Skeletal muscle tissue (tissue), 3 donors: ENCODE measurements at regions not wholly inside any gene's neighbourhood (a gene's known extent, or its start where the extent isn't known, plus 50 kb on each side); places are given as distances from the start of the nearest gene placed in this dataset.

Source experiments
- H3K27ac ChIP-seq: one replicate; pipeline ENCODE4 v1.7.0; 2013; ENCODE audit warnings: mild to moderate bottlenecking, low read depth, low read length, inconsistent platforms
- H3K27me3 ChIP-seq, 3 donors: one replicate each; pipeline ENCODE4 v1.7.0; 2013; ENCODE audit warnings: low read length in 3 of 3; ENCODE audit not compliant: control insufficient read depth in 3 of 3, insufficient read depth in 3 of 3
- H3K36me3 ChIP-seq, 3 donors: one replicate each; pipeline ENCODE4 v1.7.0; 2013; ENCODE audit warnings: low read length in 3 of 3; ENCODE audit not compliant: control insufficient read depth in 3 of 3, insufficient read depth in 3 of 3
- H3K4me1 ChIP-seq, 3 donors: one replicate each; pipeline ENCODE4 v1.7.0; 2013; ENCODE audit warnings: low read length in 3 of 3, mild to moderate bottlenecking in 3 of 3; ENCODE audit not compliant: control insufficient read depth in 3 of 3, insufficient read depth in 3 of 3
- H3K4me3 ChIP-seq, 3 donors: one replicate each; pipeline ENCODE4 v1.7.0; 2013; ENCODE audit warnings: low read length in 3 of 3
- H3K9ac ChIP-seq, 3 donors: one replicate each; pipeline ENCODE4 v1.7.0; 2013; ENCODE audit warnings: low read length in 3 of 3, mild to moderate bottlenecking in 3 of 3, moderate library complexity in 2 of 3, low read depth in 1 of 3
- H3K9me3 ChIP-seq, 3 donors: one replicate each; pipeline ENCODE4 v1.7.0; 2013; ENCODE audit warnings: low read length in 3 of 3; ENCODE audit not compliant: control insufficient read depth in 3 of 3
- donor health status: Osteomylitis.

- peaks cover 13 to 35% (median 26%) of the 10 kb centered on the region in 3 donors for H3K27me3 ChIP-seq
- H3K9ac ChIP-seq: no peak overlapping the region
Measured at GRCh38 chr1:30601316-30602085, 121.9 kb downstream of the MATN1 start.

GRCh38 chr1:30600706-30601105 is 122.7 kb downstream of the MATN1 start:
- no peak overlapping the region for H3K9ac ChIP-seq
- H3K9me3 ChIP-seq: no peaks in the 10 kb centered on the region
- H3K4me1 ChIP-seq: peaks cover 0 to 7% (median 7%) of the 10 kb centered on the region in 3 donors
- H3K27ac ChIP-seq: no peak overlapping the region
- H3K27me3 ChIP-seq: peaks cover 13 to 28% (median 23%) of the 10 kb centered on the region in 3 donors
- no peak overlapping the region for H3K4me3 ChIP-seq
- no peaks in the 10 kb centered on the region for H3K36me3 ChIP-seq

More at GRCh38 chr1:30601316-30602085, 121.9 kb downstream of the MATN1 start:
- H3K4me3 ChIP-seq: no peak overlapping the region
- H3K9me3 ChIP-seq: no peaks in the 10 kb centered on the region
- no peaks in the 10 kb centered on the region for H3K36me3 ChIP-seq
- H3K4me1 ChIP-seq: peaks cover 0 to 7% (median 7%) of the 10 kb centered on the region in 3 donors
- H3K27ac ChIP-seq: no peak overlapping the region

- H3K27me3 ChIP-seq: peaks cover 13 to 26% (median 22%) of the 10 kb centered on the region in 3 donors
- no peak overlapping the region for H3K27ac ChIP-seq
- H3K9me3 ChIP-seq: no peaks in the 10 kb centered on the region
- no peak overlapping the region for H3K4me3 ChIP-seq
- no peaks in the 10 kb centered on the region for H3K36me3 ChIP-seq
- peaks cover 0 to 7% (median 7%) of the 10 kb centered on the region in 3 donors for H3K4me1 ChIP-seq
- no peak overlapping the region for H3K9ac ChIP-seq
Measured at GRCh38 chr1:30600258-30600657, 123.1 kb downstream of the MATN1 start.

GRCh38 chr1:30599721-30600120 is 123.7 kb downstream of the MATN1 start:
- Histone ChIP-seq H3K36me3 (no peaks in the 10 kb centered on the region), H3K27ac (no peak overlapping the region), H3K9ac (no peak overlapping the region), H3K9me3 (no peaks in the 10 kb centered on the region), H3K4me3 (no peak overlapping the region), H3K27me3 (peaks cover 13 to 22% (median 22%) of the 10 kb centered on the region in 3 donors), H3K4me1 (peaks cover 0 to 7% (median 7%) of the 10 kb centered on the region in 3 donors)

GRCh38 chr1:30598571-30599114 is 124.7 kb downstream of the MATN1 start:
- Histone ChIP-seq H3K27me3 (peaks cover 13 to 22% (median 21%) of the 10 kb centered on the region in 3 donors), H3K9ac (no peak overlapping the region), H3K9me3 (no peaks in the 10 kb centered on the region), H3K36me3 (no peaks in the 10 kb centered on the region), H3K4me1 (peaks cover 0 to 7% (median 7%) of the 10 kb centered on the region in 3 donors), H3K4me3 (no peak overlapping the region), H3K27ac (no peak overlapping the region)

GRCh38 chr1:30597711-30598110 is 125.7 kb downstream of the MATN1 start:
- Histone ChIP-seq H3K9ac (no peak overlapping the region), H3K4me1 (peaks cover 0 to 7% (median 7%) of the 10 kb centered on the region in 3 donors), H3K36me3 (no peaks in the 10 kb centered on the region), H3K9me3 (no peaks in the 10 kb centered on the region), H3K4me3 (no peak overlapping the region), H3K27me3 (peaks cover 13 to 22% (median 21%) of the 10 kb centered on the region in 3 donors), H3K27ac (no peak overlapping the region)

- Histone ChIP-seq H3K36me3 (no peaks in the 10 kb centered on the region), H3K4me1 (peaks cover 0 to 7% (median 7%) of the 10 kb centered on the region in 3 donors), H3K9ac (no peak overlapping the region), H3K4me3 (no peak overlapping the region), H3K27ac (no peak overlapping the region), H3K27me3 (peaks cover 13 to 22% (median 21%) of the 10 kb centered on the region in 3 donors), H3K9me3 (no peaks in the 10 kb centered on the region)
Measured at GRCh38 chr1:30596891-30597290, 126.5 kb downstream of the MATN1 start.

- H3K36me3 ChIP-seq: no peaks in the 10 kb centered on the region
- H3K27me3 ChIP-seq: peaks cover 13 to 22% (median 21%) of the 10 kb centered on the region in 3 donors
- H3K4me1 ChIP-seq: peaks cover 0 to 7% (median 7%) of the 10 kb centered on the region in 3 donors
Measured at GRCh38 chr1:30596470-30596869, 126.9 kb downstream of the MATN1 start.

GRCh38 chr1:30589083-30589482 is 134.3 kb downstream of the MATN1 start:
- H3K27me3 ChIP-seq: peaks cover 7 to 11% (median 9%) of the 10 kb centered on the region in 3 donors

More at GRCh38 chr1:30596470-30596869, 126.9 kb downstream of the MATN1 start:
- H3K27ac ChIP-seq: no peak overlapping the region
- no peak overlapping the region for H3K9ac ChIP-seq
- no peak overlapping the region for H3K4me3 ChIP-seq
- H3K9me3 ChIP-seq: no peaks in the 10 kb centered on the region

More at GRCh38 chr1:30589083-30589482, 134.3 kb downstream of the MATN1 start:
- H3K9ac ChIP-seq: no peak overlapping the region
- H3K36me3 ChIP-seq: no peaks in the 10 kb centered on the region
- H3K4me3 ChIP-seq: no peak overlapping the region
- no peak overlapping the region for H3K27ac ChIP-seq
- no peaks in the 10 kb centered on the region for H3K4me1 ChIP-seq
- H3K9me3 ChIP-seq: no peaks in the 10 kb centered on the region
